HK-2 (cell line): ENCODE measurements at regions not wholly inside any gene's neighbourhood (a gene's known extent, or its start where the extent isn't known, plus 50 kb on each side); places are given as distances from the start of the nearest gene placed in this dataset.
"Not testable (repeated sequence)": the region's sequence is repeated elsewhere in the genome, so short reads cannot be mapped to it uniquely, and the experiment has no call there.

Experiments used
- DNase-seq: peaks from one replicate; pipeline ENCODE4 v3.0.0-alpha.2; 2018; ENCODE audit not compliant: unreplicated experiment

DNA sequence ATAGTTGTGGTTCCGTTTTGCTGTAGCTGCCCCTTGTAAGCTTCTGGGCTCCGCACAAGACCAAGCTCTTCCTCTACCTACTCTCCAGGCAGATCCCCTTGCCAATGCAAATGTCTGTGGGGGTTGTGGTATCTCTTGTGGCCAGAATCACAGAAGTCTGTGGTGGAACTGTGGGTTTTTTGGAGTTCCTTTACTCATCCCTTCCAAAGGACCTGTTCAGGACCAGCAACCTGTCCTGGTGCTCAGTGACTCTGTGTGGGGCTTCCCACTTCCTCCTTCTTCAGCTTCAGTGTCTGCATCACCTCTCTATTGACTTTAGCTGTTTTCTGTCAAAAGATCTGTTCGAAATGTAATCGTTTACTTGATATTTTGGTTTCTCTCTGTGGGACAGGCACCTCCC lies 441.3 kb upstream of the ADAMTSL1 start:
- DNase-seq: no peak

DNA sequence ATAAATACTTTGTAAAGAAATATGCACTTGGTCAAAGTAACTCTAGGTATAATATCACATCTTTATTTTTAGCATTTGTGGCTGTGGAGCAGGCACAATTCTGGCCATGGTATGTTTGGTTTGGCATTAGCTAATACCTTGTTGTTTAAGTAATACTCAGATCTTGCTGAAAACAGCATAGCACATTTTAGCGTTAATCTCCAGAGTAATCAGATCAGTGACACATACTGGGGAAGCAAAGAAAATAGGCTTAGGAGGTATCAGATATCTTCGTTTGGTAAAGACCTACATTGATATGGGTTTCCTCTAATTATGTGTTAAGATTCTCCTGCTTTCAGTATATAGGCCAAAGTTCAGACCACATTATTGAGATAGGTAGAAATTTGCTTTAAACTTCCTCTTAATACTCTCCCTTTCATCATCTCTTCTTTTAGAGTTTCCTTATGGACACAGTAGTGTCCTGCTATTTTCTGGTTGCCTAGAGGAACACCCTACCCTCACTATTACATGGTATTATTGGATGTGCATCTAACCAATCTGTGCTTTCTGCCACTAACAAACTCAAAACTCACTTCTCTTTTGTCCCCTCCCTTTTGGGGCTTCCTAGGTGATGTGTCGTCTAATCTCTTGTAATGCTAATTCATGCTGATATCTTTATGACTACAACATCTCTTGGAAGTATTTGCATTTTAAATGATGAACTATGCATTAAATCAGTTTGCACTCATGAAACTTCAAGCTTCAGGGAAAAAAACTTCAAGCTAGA lies 437.3 kb upstream of the ADAMTSL1 start:
- DNase-seq: no peak

DNA sequence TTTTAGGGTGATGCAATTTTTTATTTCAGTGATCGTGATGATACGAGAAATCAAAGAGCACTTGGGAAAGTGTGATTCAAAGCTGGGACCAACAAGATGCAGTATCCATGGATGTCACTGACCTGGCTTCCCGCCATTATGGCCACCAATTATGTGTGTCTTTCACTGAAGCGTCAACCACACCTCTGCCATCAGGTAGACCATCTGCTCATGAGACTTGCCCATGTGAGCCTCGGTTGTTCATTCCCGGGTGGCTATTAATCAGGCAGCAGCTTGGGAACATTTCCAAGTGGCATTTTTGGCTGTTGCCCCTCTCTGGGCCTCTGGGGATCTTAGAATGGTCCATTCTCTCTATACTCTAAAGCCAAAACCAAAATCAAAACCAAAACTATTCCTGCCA lies 436.0 kb upstream of the ADAMTSL1 start:
- DNase-seq: no peak

DNA sequence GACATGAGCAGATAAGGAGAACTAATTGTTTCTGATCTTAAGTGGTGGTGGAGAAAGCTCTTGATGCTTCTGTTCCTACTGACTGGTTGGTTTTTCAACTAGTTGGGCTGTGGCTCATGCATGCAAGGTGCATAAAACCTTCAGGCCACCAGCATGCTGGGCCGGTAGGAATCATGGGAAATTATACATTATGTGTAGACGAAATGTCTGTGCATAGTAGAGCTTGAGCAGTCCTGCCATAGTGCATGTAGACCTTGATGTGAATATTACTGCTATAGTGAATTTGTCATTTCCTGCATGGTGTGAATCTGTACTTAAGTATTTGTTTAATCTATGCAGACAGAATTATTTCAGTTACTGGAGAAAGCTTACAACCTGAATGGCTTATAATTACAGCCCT lies 433.6 kb upstream of the ADAMTSL1 start:
- no peak for DNase-seq

DNA sequence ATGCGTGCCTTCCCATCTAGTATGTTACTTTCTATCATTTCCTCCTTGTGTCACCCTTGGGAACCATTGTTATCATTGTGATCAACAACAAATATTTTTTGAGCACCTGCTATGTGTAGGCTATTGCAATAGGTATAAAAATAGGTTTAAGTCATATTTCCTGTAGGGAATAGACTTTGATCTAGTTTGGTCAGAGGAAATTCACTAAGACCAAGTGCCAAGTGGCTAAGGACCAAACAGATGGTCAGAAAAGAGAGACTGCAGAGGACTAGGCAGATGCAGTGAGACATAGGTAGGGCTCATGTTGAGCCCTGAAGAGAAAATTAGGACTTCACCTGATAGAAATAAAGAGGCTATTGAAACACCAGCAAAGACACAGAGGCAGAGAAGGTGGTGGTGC lies 430.0 kb upstream of the ADAMTSL1 start:
- DNase-seq: no peak

DNA sequence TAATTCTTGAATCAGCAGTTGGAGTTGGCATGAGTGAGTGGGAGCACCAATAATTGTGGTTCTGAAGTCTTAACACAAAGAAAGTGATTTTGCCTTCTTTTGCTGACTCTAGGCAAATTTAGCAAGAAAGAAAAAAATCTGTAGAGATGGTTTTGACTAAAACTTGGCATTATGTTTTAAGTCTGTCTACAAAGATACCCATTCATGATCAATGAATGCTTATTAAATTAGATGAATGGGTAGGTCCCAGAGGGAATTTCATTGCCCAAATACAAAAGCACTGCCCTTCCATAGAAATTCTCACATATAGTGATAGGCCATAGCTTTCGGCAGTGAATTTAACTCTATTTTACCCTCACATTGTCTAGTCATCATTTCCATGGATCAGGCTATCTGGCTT lies 428.6 kb upstream of the ADAMTSL1 start:
- DNase-seq: no peak

DNA sequence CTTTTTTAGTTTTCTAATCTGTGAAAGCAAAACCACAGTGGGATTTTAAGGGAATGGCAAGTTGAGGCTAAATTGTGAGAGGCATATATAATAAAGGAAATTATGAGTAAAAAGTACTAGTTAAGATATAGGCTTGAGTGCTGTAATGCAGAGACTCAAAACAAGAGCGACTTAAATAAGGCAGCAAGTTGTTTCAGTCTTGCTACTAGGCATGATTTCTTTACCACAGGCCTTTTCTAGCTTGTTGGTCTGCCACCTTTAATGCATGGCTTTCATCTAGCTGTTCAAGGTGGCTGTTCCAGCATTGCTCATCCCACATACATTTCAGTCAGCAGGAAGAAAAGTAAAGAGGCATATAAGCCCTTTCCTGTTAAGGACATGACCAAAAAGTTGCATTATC lies 427.9 kb upstream of the ADAMTSL1 start:
- no peak for DNase-seq

DNA sequence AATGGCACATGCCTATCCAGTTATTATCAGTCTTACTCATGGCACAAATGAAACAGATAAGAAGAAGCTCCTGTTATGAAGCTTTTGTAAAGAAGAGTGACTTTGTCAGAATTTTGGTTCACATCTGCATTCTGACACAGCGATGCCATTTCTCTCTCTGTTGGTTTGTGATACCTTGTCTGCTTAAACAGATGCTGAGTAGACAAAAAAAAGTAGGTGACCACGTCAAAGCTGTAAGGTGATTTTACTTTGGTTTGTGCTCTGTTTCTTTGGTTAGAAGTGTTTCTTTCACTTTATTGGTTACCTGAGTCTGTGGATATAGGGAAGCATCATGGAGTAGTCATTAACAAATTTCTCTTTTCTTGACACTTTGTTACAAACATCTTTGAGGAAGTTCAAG lies 422.3 kb upstream of the ADAMTSL1 start:
- no peak for DNase-seq

DNA sequence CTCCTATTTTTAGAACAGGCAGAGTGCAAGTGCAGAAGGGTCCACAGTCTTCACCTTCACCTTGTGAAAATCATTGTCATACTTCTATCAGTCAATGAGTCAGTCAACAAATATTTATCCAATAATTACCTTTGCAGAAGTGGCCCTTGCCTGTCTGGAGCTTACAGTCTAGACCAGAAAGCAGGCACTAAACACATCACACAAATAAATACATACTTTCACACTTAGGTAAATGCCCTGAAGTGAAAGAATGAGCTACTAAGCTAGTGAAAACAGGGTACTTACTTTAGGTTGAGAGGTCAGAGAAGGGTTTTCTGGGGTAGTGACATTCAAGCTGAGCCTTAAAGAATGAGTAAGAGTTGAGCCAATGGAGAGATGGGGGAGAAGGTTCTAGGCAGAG lies 421.9 kb upstream of the ADAMTSL1 start:
- no peak for DNase-seq

DNA sequence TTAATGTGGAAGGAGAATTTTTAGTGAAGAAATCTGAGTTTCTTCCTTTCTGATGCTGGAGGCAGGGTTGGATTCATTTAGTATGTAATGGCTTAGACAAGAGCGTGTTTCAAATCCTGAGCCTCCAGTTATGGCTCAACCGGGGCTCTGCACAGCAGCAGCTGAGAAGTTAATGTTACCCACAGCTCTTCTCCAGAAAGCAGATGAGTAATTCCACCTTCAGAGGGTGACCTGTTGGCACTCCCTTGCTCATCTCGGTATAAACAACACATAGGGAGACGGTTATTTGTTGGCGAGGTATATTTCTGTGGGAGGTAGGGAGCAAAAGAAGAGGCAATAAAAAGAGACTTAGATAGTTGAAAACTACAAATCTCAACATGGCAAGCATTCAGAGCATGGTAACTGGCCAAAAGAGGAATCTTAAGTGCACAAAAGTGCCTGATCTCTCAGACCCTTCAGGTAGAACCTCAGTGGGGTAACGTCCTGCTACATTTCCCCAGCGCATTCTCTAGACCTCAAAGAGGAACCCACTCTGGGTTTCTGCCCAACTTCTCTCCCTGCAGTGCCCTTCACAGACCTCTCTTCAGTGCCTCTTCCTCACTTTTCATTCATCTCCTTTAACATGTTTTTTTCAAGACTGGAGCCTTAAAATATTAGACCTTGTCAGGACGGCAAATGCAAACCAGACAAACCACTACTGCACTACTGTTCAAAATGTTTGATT lies 417.5 kb upstream of the ADAMTSL1 start:
- no peak for DNase-seq

DNA sequence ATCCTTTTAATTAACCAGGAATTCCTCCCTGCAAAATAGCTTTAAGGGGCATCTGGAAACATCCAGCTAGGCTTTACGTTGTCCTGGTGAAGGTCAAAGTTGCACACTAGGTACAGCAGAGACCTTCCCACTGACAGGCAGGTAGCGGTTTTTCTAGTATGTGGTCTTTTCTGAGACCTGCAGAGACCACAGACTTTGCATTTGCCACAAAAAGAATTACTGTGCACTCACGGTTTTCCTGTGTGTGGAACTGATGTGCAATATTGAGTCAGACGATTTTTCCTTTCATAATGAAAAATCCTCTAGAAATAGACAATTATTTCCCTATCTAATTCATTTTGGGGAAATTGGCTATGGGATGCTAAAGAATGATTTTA lies 417.0 kb upstream of the ADAMTSL1 start:
- DNase-seq: no peak

DNA sequence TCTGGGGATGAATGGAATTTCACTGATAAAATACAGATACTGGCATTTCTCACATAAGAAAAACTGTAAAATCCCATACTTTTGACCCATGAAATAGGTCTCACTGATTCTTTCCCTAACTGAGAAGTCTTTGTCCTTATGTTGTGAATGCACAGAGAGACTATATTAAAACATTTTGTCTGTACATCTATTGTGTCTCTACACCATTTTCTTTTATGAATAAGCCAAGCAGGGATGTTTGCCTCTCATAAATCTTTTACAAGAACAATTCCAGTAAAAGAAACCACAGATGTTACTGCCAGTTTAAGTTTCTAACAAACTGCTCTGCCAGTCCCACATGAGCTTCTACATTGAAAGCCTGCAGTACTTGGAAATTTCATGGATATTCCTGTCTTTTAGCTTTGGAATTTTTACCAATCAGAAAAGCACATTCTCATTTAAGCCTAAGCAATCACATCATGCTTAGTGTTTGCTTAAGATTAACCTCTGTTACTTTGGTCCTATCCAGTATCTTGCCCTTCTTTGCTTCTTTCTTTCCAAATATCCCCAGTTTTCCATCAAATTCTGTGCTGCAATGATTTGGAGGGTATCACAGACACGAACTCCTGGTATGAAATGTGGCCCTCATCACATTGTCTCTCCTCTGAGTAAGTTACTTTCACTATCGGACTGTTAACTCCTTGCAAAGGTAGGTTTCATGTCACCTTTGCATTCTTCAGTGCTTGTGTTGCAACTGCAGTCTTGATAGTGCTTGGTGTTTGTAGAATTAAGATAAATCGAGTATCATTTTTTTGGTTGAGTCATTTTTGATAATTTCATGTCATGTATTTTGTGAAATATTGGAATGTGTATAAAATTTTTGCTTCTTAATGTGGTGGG lies 415.1 kb upstream of the ADAMTSL1 start:
- DNase-seq: no peak

DNA sequence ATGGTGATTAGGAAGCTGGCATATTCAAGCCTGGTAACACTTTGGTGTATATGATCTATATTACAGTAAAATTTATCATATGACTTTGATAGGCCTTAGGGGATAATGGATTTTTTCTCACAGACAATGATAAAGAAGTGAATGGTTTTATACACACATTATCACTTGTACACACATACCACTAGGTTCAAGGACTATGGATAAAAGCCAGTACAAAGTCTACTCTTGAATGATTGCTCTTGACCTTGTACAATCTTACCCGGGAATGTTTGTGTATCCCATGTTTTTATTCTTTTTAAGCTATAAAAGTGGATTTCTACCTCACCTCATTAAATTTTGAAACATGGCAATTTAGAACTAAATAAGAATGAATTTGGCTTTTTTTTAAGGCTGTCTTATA lies 414.5 kb upstream of the ADAMTSL1 start:
- no peak for DNase-seq

DNA sequence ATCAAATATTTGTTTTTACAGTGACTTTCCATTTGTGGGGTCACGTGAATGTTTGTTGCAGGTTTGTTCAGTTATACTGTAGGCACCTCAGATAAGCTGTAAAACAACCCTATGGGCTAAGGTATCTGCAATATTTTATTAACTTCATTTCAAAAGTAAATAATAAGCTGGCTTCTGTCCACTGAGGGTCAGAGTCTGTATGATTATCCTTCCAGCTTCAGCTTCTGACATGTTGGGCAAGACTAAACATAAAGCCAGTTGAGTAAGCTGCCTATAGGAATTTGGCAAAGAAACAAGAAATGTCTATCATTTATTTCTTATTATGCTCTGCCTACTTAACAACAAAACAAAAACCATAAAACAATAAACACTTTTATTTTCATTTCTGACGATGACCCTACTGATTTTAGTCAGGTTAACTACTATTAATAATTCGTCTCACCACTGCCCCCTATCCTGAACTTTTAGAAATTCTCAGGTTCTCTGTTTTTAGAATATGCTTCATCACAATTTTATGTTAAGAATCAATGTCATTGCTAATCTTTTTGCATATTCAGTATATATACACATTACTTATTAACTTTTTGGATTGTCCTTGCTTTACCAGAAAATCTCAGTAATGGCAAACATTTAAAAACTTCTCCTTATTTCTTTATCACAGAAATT lies 413.6 kb upstream of the ADAMTSL1 start:
- no peak for DNase-seq

DNA sequence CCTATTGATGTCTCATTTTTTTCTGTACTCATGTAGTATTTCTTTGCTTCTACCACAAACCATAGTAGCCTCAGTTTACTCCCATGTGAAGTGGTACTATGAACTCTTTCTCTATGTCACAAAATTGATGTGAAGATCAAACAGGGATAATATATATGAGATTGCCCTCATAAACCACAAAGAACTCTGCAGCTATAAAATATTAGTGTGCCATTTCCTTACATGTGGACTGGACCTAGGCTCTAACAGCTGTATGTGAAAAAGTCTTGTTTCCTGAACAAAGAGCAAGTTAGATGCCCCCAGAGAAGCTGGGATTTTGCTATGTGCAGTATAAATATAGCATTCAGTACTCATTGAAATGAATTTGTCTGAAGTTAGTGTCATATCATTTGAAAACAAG lies 412.6 kb upstream of the ADAMTSL1 start:
- DNase-seq: no peak

DNA sequence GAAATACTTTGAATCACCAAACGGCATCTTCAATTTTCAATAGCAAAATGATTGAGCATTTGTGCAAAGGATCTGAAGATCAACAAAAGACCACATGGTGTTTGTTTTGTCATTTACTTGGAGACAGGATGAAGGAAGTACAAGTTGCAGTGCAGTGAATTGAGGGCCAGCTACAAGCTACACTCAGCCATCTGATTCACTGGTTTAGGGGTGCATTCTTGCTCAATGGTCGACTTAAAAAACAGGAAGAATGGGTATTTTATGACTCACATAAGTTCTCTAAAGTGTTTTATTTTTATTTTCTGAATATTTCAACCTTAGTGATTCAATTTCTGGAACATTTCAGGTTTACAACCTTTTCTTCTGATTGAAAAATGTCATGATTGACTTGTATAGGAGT lies 412.1 kb upstream of the ADAMTSL1 start:
- no peak for DNase-seq

DNA sequence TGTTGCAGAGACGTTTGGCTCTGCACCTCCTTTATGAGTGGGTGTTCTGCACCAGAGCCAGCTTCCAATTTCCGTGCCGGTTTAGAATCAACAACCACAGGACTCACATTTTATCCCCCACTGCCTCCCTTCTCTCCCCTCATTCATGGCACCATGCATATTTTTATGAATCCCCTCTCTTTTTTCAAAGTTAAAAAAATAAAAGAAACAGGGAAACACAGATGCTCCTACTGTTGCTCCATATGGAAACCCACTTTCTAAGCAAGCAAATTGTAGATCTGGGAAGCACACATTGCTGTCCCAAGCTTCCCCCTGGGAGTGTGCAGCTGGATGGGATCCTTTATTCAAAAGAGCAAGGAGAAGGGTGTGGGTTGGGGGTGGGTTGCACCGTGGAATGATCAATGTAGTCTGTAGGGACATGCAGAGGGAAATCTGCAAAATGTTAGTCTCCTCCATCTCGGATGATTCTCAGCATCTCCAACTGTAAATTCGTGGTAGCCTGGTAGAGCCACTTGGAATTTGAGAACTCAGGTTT lies 410.0 kb upstream of the ADAMTSL1 start:
- DNase-seq: no peak

DNA sequence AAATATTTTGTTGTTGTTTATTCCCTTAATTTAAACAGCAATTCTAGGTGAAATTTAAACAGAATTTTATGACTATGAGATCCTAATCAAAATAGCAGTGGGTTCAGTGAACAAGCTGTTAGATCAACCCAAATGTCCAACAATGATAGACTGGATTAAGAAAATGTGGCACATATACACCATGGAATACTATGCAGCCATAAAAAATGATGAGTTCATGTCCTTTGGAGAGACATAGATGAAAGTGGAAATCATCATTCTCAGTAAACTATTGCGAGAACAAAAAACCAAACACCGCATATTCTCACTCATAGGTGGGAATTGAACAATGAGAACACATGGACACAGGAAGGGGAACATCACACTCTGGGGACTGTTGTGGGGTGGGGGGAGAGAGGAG lies 407.3 kb upstream of the ADAMTSL1 start:
- not testable (repeated sequence) for DNase-seq

DNA sequence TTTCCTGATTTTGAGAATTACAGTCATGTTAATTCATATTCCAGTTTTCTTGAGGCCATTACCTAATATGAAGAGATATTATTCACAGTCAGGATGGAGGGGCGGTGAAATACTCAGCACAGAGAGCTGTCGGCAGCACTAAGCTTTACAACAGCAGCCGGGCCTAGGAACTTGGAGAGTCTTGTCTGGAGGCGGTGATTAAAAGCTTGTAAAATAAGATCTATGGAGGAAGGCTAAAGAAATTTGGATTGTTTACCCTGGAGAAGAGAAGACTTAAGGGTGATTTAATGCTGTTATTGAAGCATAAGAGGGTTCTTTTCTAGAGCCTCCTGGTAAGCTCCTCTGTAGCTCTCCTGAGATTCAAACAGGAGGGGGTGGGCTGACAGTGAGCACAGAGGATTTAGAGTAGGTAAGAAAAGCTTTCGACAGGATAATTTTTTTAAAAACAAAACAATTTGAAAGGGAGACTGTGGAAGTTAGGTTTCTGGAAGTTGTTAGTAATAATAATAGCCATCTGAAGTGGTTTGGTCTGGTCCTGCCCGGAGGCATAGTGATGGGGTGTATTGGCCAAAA lies 406.3 kb upstream of the ADAMTSL1 start:
- no peak for DNase-seq

DNA sequence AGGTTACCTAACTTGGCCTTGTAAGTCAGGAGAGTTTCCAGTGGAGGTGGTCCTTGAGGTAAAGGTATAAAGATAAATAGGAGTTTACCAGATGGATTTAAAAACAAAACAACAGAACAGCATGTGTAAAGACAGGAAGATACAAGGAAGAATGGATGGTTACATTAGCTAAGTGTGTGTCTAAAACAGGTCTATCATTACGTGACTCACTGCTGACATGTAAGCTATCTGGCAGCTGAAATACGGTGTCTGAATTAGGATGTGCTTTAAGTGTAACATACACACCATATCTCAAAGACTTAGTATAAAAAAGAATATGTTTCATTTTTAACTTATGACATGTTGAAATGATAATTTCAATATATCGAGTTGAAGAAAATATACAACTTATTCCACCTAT lies 405.1 kb upstream of the ADAMTSL1 start:
- DNase-seq: no peak

DNA sequence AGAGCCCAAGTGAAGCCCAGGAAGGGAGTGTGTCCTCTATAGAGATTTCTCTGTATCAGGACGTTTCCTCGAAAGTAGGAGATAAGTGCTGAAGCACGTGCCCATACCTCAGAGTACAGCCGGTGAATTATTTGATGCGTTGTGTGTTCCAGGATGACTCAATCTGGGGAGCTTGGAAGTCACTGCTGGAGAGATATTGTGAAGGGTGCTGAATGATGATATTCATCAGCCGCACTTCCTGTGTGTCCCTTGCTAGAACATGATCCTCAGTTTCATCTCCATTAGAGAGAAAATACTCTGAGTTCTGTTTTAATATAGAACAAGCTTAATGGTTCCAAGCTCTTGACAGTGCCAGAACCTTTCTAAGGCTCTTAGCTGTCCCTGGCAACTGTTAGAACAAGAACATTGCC lies 402.3 kb upstream of the ADAMTSL1 start:
- DNase-seq: no peak

DNA sequence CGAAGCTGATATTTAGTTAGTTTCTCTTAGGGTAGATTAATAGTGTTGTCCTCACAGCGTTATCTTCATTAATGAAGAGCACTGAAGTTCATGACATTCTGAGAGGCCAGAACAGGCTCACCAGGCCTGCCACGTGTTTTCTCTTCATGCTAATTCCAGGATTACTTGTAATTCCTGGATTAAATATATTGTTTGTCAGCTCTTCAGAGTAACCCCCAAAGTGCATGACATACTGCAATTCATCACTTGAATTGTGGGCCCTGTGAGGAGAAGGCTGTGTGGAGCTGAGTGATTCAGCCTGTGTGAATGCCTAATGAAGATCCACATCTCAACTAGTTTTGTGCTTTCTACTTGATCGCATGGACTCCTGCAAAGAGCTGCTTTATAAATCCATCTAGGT lies 401.0 kb upstream of the ADAMTSL1 start:
- DNase-seq: no peak
